ENCODE measurements at regions not wholly inside any gene's neighbourhood (a gene's known extent, or its start where the extent isn't known, plus 50 kb on each side); places are given as distances from the start of the nearest gene placed in this dataset.

GRCh38 chr3:106228271-106228670 lies 359.5 kb upstream of the CBLB start:
- H3K27ac Mint-ChIP-seq: no peak overlapping the region
- H3K36me3 Mint-ChIP-seq: peaks cover 3% of the 10 kb centered on the region
- no peak for ATAC-seq
- peaks cover 9% of the 10 kb centered on the region for H3K4me1 Mint-ChIP-seq
- no peaks in the 10 kb centered on the region for H3K27me3 Mint-ChIP-seq
- H3K9me3 Mint-ChIP-seq: peaks cover 9% of the 10 kb centered on the region
- no peak overlapping the region for H3K4me3 Mint-ChIP-seq

GRCh38 chr3:106229495-106230278 lies 360.9 kb upstream of the CBLB start:
- no peak for ATAC-seq
- H3K4me3 Mint-ChIP-seq: no peak overlapping the region
- no peaks in the 10 kb centered on the region for H3K36me3 Mint-ChIP-seq
- no peak overlapping the region for H3K27ac Mint-ChIP-seq
- peaks cover 9% of the 10 kb centered on the region for H3K4me1 Mint-ChIP-seq
- H3K9me3 Mint-ChIP-seq: peaks cover 5% of the 10 kb centered on the region
- H3K27me3 Mint-ChIP-seq: no peaks in the 10 kb centered on the region

DNA sequence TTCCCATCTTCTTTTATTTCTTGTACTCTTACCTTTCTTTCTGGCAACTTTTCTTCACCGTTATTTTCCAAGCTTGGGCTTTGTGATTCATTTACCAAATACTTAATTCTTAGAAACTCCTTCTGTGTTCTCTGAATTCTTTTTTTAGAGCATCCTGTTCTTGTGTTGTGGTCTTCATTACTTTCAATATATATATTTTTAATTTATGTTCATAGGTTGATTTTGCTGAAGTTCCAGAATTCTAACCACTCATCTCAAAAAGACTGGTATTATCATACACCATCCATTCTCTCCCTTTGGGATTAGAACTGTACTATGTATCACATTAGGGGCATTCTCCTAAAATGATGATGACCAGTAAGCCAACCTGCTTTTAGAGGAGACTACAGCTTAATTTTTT lies 362.3 kb upstream of the CBLB start:
- no peaks in the 10 kb centered on the region for H3K27me3 Mint-ChIP-seq
- no peak for ATAC-seq
- no peak overlapping the region for H3K27ac Mint-ChIP-seq
- H3K4me1 Mint-ChIP-seq: peaks cover 9% of the 10 kb centered on the region
- H3K36me3 Mint-ChIP-seq: no peaks in the 10 kb centered on the region
- H3K9me3 Mint-ChIP-seq: peaks cover 5% of the 10 kb centered on the region
- H3K4me3 Mint-ChIP-seq: no peak overlapping the region

DNA sequence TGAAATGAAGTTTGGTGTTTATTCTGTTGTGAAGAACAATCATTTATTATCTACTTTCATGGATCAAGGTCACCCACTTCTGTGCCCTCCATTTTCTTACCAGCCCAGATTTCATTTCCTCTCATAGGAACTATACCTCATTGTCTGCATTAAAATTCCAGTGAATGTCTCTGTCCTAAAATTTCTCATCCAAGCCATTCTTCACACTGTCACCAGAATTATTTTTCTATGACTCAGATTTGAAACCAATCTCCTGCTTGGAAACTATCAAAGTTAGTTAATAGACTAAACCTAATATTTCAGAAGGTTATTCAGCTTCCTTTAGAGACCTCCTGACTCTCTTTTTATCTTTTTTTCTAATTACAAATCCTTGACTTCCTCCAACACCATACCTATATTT lies 364.1 kb upstream of the CBLB start:
- Mint-ChIP-seq H3K36me3 (peaks cover 7% of the 10 kb centered on the region), H3K4me3 (no peak overlapping the region), H3K4me1 (peaks cover 9% of the 10 kb centered on the region), H3K27ac (no peak overlapping the region), H3K27me3 (no peaks in the 10 kb centered on the region), H3K9me3 (peaks cover 7% of the 10 kb centered on the region)
- no peak for ATAC-seq

DNA sequence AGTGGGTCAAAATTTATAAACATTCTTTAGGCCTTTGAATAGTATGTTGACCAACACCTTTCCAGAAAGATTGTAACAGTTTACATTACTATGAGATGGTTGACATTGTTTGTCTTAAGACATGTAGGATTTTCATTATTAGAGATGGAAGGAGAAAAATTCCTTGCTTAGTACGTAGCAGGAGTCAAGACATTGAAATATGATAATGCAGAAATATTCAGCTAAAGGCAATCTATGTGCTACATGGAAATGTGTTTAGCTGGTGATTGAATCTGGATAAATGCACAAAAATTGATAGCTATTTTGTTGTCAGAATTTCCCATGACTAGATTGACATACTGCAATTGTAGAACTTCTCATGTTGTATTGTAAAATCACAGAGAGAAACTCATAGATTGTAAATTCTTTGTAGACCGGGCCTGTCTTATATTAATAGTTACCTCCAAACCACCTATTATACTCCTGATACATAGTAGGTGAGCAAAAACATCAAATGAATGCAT lies 370.4 kb upstream of the CBLB start:
- ATAC-seq: no peak
- peaks cover 5% of the 10 kb centered on the region for H3K9me3 Mint-ChIP-seq
- no peaks in the 10 kb centered on the region for H3K27me3 Mint-ChIP-seq
- H3K27ac Mint-ChIP-seq: no peak overlapping the region
- peaks cover 5% of the 10 kb centered on the region for H3K4me1 Mint-ChIP-seq
- no peak overlapping the region for H3K4me3 Mint-ChIP-seq
- peaks cover 14% of the 10 kb centered on the region for H3K36me3 Mint-ChIP-seq

GRCh38 chr3:106241593-106241992 lies 372.8 kb upstream of the CBLB start:
- Mint-ChIP-seq H3K4me1 (peaks cover 5% of the 10 kb centered on the region), H3K9me3 (peaks cover 5% of the 10 kb centered on the region), H3K27ac (no peak overlapping the region)

GRCh38 chr3:106242781-106243180 lies 374.0 kb upstream of the CBLB start:
- peak overlapping the region; percentile 39 for H3K27ac Mint-ChIP-seq

More at GRCh38 chr3:106241593-106241992, 372.8 kb upstream of the CBLB start:
- H3K4me3 Mint-ChIP-seq: no peak overlapping the region
- H3K27me3 Mint-ChIP-seq: no peaks in the 10 kb centered on the region
- H3K36me3 Mint-ChIP-seq: peaks cover 14% of the 10 kb centered on the region
- ATAC-seq: no peak

GRCh38 chr3:106245400-106245799 lies 376.6 kb upstream of the CBLB start:
- ATAC-seq: no peak
- peaks cover 19% of the 10 kb centered on the region for H3K4me1 Mint-ChIP-seq
- H3K4me3 Mint-ChIP-seq: no peak overlapping the region
- peaks cover 7% of the 10 kb centered on the region for H3K36me3 Mint-ChIP-seq
- no peak overlapping the region for H3K27ac Mint-ChIP-seq
- peaks cover 6% of the 10 kb centered on the region for H3K9me3 Mint-ChIP-seq
- no peaks in the 10 kb centered on the region for H3K27me3 Mint-ChIP-seq

More at GRCh38 chr3:106242781-106243180, 374.0 kb upstream of the CBLB start:
- H3K27me3 Mint-ChIP-seq: no peaks in the 10 kb centered on the region
- no peaks in the 10 kb centered on the region for H3K9me3 Mint-ChIP-seq
- ATAC-seq: peak; percentile 78
- peaks cover 8% of the 10 kb centered on the region for H3K36me3 Mint-ChIP-seq
- H3K4me3 Mint-ChIP-seq: no peak overlapping the region
- H3K4me1 Mint-ChIP-seq: peaks cover 5% of the 10 kb centered on the region

- Mint-ChIP-seq H3K27me3 (no peaks in the 10 kb centered on the region), H3K4me3 (no peak overlapping the region), H3K4me1 (peaks cover 19% of the 10 kb centered on the region), H3K27ac (peak overlapping the region; percentile 12), H3K9me3 (peaks cover 10% of the 10 kb centered on the region), H3K36me3 (peaks cover 20% of the 10 kb centered on the region)
- peak; percentile 51 for ATAC-seq
Measured at GRCh38 chr3:106247902-106248684, 379.3 kb upstream of the CBLB start.

DNA sequence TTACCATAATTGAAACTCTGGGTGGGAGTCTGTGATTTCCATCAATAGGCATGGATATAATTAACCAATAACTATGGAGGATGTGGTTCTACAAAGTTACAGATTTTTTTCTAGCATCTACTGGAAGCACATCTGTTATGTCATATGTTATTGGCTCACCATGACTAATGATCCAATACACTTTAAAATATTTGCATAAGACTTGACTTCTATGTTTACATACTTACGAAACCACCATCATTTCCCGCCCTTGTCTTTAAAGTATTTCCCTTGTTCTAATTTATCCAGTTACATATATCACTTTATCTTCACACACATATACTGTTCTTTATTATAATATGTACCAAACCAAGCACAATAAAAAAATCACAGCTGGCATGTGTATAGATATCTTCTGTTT lies 380.3 kb upstream of the CBLB start:
- no peak for ATAC-seq
- Mint-ChIP-seq H3K9me3 (peaks cover 10% of the 10 kb centered on the region), H3K4me1 (peaks cover 25% of the 10 kb centered on the region), H3K4me3 (no peak overlapping the region), H3K27ac (no peak overlapping the region), H3K27me3 (no peaks in the 10 kb centered on the region), H3K36me3 (peaks cover 20% of the 10 kb centered on the region)

GRCh38 chr3:106249981-106250380 lies 381.2 kb upstream of the CBLB start:
- H3K9me3 Mint-ChIP-seq: peaks cover 10% of the 10 kb centered on the region
- H3K4me3 Mint-ChIP-seq: no peak overlapping the region

DNA sequence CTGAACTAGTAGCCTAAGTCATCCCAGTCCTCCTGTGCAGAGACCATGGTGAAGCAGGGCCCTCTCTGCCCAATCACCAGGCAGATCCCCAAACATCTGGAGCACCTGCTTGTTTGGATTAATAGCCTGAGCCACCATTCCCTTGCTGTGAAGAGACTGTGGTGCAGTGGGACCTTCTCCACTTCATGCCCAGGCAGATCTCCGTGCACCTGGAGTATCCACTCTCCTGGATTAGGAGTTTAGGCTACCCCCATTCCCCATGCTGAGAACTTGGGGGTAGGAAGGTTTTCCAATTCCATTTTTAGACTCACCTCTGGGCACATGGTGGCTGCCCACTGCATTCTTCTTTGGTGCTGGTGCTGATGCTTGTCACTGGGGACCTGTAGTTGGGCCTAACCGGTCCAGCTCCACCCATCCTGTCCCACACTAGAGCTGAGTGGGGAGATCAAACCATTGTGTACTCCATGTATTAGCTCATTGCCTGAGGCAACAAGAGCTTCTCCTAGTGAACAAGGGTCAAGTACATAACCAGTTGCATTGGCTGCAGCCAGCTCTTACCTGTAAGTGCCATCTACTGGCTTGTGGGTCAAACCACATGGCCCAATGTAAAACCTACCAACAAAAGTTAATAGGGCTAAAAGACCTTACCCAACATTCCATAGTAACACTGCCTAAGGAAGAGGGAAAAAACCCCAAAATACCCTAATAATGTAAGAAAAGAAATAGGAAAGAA lies 382.5 kb upstream of the CBLB start:
- peaks cover 20% of the 10 kb centered on the region for H3K36me3 Mint-ChIP-seq
- no peak overlapping the region for H3K27ac Mint-ChIP-seq
- peaks cover 10% of the 10 kb centered on the region for H3K9me3 Mint-ChIP-seq
- H3K27me3 Mint-ChIP-seq: no peaks in the 10 kb centered on the region
- no peak overlapping the region for H3K4me3 Mint-ChIP-seq
- peaks cover 47% of the 10 kb centered on the region for H3K4me1 Mint-ChIP-seq
- ATAC-seq: no peak

More at GRCh38 chr3:106249981-106250380, 381.2 kb upstream of the CBLB start:
- H3K27me3 Mint-ChIP-seq: no peaks in the 10 kb centered on the region
- H3K4me1 Mint-ChIP-seq: peaks cover 33% of the 10 kb centered on the region
- peaks cover 20% of the 10 kb centered on the region for H3K36me3 Mint-ChIP-seq
- H3K27ac Mint-ChIP-seq: no peak overlapping the region
- no peak for ATAC-seq

DNA sequence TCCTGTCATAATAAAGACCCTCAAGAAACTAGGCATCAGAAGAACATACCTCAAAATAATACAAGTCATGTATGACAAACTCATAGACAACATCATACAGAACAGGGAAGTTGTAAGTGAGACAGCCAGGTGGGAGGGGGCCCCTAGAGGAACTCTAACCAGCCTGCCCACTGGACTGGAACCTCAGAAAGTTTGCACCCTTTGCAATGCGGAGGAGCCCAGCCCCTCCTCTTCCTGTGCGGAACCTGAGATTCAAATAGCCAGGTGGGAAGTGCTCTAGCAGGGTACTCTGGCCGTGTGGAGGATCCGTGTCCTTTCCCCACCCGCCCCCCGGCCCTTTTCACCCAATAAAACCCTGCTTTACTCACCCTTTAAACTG lies 387.0 kb upstream of the CBLB start:
- no peaks in the 10 kb centered on the region for H3K27me3 Mint-ChIP-seq
- peak overlapping the region; percentile 99 for H3K27ac Mint-ChIP-seq
- H3K4me1 Mint-ChIP-seq: peaks cover 47% of the 10 kb centered on the region
- H3K9me3 Mint-ChIP-seq: peaks cover 4% of the 10 kb centered on the region
- ATAC-seq: peak; percentile 99
- H3K4me3 Mint-ChIP-seq: peak overlapping the region; percentile 87
- peaks cover 18% of the 10 kb centered on the region for H3K36me3 Mint-ChIP-seq

DNA sequence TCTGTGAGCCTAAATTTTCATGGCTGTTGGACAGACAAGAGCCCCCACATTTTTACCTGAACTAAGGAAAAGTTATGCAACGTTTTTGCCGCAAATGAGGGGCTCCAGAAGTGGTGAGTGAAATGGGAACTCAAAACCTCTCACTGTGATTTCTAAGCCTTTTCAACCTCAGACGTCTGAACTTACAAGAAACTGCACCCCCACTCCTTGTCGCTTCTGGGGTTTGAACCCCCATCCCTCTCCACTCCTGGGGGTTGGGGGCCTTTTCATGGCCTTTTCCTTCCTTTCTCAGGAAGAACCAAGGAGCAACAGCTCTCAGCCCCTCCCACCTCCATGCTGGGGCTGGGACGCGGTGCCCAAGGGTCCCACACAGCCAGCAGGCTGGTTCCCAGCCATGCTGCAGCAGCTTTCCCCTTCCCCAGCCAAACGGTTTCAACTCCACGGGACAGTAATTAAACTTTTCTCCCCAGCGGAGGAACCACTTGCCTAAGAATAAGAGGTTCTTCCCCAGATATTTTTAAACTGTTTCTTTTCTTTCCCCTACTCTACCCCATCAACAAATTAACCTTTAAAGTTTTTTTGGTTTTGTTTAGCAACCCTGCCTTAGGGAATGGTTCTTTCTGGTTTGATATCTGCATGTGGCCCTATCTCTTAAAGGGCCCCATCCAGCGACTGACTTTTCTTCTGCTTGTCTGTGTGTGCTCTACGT lies 387.6 kb upstream of the CBLB start:
- Mint-ChIP-seq H3K27me3 (no peaks in the 10 kb centered on the region), H3K4me1 (peaks cover 46% of the 10 kb centered on the region), H3K4me3 (peak overlapping the region; percentile 87), H3K36me3 (peaks cover 14% of the 10 kb centered on the region), H3K9me3 (no peaks in the 10 kb centered on the region), H3K27ac (peak overlapping the region; percentile 99)
- ATAC-seq: peak; percentile 68
